HG03521 (cell line): ENCODE measurements at regions not wholly inside any gene's neighbourhood (a gene's known extent, or its start where the extent isn't known, plus 50 kb on each side); places are given as distances from the start of the nearest gene placed in this dataset.

ENCODE experiments used
- ATAC-seq: cut with Tn5 transposase; IDR thresholded peaks from one replicate; pipeline ENCODE4 v1.9.1; 2021; ENCODE audit warnings: mild to moderate bottlenecking, moderate library complexity; ENCODE audit not compliant: unreplicated experiment

DNA sequence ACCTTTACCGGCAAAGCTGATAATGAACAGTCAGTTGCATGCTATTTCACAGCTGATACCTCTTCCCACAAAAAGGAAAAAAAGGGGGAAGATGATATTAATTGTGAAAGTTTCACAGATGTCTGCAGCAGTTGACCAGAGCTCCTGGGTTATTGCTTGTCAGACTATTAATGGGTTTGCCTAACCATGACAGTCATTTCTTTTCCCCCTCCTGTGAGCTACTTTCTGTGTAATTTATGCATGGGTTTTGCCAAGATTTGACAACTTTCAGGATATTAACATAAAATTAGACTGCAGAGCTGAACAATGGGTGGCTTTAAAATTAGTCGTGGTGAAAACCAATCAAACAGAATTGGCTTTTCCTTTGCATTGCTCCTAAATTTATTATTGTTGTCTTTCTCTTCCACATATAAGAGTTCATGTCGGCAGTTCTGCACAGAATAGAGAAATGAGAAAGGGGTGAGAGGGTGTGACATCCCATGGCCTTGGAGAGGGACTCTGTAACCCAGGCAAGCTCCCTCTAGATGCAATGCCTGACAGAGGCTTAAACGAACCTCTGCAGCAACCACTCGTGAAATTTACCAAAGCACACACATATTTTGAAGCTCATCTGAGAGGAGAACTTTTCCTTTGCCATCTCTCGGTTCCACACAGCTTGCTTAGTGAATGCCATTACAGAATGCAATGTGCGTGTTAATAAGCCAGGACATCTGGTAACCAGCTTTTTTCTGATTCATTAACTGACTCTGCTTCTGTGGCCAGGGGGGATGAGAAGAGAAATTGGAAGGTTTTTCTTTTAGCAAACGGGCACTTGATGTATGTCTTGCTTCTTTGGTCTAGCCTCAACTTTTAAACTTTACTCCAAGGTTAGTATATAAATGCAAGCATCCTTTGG lies 82.2 kb upstream of the ITGA4 start:
- peak; percentile 58 for ATAC-seq

DNA sequence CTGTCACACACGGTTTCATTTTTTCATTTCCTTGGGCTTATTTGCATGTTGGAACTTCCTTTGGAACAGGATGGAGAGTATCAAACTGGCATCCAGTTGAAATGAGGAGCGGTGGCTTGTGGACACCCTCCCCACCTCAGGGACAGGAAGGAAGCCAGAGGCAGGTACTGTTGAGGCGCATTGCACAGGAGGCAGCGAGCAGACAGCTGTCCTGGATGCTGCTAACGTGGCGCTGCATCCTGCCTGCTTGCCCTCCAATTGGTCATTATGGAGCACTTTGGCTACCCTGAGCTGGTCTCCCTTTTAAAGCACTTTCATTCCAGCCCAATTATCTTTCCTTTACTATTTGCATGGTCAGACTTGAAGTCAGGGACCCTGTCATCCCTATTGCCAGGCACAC lies 80.7 kb upstream of the ITGA4 start:
- no peak for ATAC-seq

DNA sequence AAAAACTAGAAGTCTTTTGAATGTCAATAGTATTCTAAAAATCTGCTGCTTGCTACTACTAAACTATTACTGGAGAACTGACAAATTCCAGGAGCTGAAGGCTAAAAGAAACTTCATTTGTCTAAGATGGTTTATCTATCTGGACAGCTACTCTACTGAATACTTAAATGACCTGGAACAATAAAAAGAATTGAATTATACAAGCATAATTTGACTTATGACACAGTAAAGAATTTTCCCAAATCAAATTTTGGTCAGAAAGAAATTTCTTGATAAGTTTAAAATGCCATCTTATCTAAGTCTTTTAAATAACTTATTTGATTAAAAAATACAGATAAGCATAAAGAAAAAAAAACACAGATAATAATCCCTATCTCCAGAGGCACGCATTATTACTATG lies 80.2 kb upstream of the ITGA4 start:
- ATAC-seq: no peak

GRCh38 chr2:181378491-181378890 lies 78.7 kb upstream of the ITGA4 start:
- ATAC-seq: no peak

GRCh38 chr2:181380581-181380980 lies 76.6 kb upstream of the ITGA4 start:
- ATAC-seq: no peak

DNA sequence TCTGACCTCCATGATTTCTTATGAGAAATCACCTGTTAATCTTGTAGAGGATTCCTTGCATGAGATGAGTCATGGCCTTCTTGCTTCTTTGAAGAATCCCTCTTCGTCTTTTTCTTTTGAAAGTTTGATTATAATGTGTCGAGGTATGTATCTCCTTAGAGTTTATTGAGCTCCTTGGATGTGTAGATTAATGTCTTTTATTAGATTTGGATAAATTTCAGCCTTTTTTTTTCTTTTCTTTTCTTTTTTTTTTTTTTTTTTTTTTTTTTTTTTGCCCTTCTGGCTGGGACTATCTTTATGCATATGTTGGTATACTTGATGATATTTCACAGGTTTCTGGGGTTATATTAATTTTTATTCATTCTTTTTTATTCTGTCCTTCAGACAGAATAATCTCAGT lies 72.3 kb upstream of the ITGA4 start:
- no peak for ATAC-seq

GRCh38 chr2:181389524-181389923 lies 67.7 kb upstream of the ITGA4 start:
- no peak for ATAC-seq

DNA sequence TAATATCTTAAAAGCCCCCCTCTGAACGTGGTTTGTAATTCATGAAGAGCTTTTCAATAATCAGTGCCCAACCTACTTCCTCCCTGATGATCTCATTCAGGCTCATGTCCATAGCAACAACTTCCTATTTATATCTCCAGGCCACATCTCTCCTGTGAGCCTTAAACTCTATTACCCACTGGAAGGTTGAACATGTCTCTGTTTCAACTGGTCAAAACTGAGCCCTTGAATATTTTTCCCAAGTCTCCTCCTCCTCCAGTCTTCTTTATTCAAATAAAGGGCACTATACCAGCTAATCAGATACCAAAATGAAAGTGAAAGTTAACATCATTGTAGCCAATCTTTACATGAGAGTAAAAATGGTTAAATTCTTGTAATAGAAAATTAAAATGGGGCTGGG lies 63.7 kb upstream of the ITGA4 start:
- no peak for ATAC-seq

GRCh38 chr2:181394741-181395437 lies 62.3 kb upstream of the ITGA4 start:
- no peak for ATAC-seq

- no peak for ATAC-seq
These were observed 61.3 kb upstream of the ITGA4 start for GRCh38 chr2:181395851-181396250.

DNA sequence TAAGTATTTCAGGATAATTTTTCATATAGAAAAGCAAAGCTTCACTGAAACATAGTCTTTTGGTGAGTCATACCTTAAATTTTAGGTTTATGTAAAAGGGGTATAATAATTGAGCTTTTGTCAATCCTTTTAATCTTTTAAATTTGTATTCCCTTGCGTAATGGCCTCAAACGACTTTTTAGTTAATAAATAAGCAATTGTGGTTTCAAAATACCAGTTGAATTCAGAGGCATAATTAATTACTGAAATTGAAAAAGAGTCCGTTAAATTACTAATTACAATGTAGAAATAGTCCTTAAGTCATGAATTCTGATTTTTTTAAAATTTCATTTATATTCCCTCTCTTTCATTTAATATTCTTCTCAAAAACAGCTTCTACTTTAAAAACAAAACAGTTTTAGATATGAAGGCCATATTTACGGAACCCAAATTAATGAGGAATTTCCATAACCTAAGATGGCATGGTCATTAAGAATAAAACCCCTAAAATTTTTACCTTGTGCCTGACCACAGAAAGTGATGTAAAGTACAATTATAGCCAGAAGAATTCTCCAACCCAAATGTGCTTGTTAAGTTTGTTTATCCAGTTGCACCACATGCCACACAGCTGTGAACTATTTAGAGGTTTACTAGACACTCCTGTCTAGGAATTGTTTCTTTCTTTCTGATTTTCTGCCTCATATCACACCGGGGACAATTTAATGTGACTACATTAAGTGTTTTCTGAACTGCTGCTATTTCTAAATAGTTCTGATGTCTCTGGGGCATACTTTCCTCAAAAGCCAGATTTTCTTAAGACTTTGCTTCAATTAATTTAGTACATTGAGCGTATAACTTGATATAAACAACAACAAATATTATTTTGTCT lies 60.7 kb upstream of the ITGA4 start:
- no peak for ATAC-seq

DNA sequence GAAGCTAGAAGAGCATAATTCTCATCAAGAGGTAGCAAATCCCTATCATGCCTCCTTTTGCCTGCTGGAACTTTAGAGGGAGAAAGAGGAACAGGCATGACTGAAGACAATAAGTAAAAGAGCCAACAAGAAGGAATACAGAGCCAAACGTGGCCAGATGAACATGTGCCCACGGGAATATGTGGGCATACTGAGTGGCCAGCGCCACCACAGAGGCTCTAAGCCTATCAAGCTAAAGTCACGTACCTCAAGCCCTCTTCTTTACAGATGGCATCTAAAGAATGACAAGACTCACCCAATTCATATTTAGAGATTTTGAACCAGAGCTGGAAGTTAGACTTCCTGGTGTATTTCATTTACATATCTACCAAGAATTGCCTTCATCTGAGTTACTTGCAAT lies 59.9 kb upstream of the ITGA4 start:
- no peak for ATAC-seq

DNA sequence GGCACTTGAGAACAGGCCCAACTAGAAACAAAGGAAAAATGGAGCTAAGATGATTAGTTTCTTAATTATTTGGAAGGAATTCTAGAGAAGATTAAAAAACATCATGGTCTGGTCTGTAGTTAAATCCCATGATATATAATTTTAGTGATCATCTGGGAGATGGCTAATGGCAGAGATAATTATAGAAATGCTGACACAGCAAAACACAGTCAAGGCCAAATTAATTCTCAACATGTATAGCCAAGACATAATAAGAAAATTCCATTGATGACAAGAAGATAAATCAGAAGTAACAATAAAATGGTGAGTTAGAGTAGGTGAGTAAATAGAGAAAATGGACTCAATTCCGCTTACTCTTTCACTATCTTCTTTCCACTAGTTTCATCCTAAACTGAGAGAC lies 59.2 kb upstream of the ITGA4 start:
- ATAC-seq: no peak

DNA sequence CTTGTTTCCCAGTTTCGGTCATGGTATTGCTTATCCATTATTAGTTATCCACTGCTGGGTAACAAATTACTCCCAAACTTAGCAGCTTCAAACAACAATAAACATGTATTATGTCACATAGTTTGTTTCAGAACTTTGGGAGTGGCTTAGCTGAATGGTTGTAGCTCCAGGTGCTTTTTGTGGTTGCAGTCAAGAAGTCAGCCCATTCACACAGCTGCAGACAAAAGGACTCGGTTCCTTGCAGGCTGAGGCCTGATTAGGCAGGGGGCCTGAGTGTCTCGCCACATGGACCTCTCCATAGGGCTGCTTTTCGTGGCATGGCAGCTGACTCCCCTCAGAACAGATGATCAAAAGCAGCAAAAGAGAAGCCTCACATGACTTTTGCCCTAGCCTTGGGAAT lies 58.2 kb upstream of the ITGA4 start:
- ATAC-seq: no peak

- ATAC-seq: no peak
These were observed 52.7 kb upstream of the ITGA4 start for GRCh38 chr2:181404472-181404871.

- ATAC-seq: no peak
These were observed 50.0 kb upstream of the ITGA4 start for GRCh38 chr2:181407171-181407570.
